Bronchial epithelial cell (primary cell): ENCODE measurements at regions not wholly inside any gene's neighbourhood (a gene's known extent, or its start where the extent isn't known, plus 50 kb on each side); places are given as distances from the start of the nearest gene placed in this dataset.

Source experiments
- DNase-seq: peaks from one replicate; pipeline ENCODE4 v3.0.0-alpha.2; 2010; ENCODE audit warnings: low read depth
- FAIRE-seq: peaks from 2 replicates; lab custom pipeline; 2011; peaks lifted over from hg19 to GRCh38; lab: Jason Lieb, UNC
- H3K27me3 ChIP-seq: 2 replicates; pipeline ENCODE4 v1.5.1; 2011; ENCODE audit warnings: low read length; ENCODE audit not compliant: control insufficient read depth, insufficient read depth
- H3K36me3 ChIP-seq: 2 replicates; pipeline ENCODE4 v1.5.1; 2011; ENCODE audit warnings: low read length; ENCODE audit not compliant: control insufficient read depth, insufficient read depth
- H3K4me3 ChIP-seq: 2 replicates; pipeline ENCODE4 v1.5.1; 2011; ENCODE audit warnings: mild to moderate bottlenecking, low read depth, low read length, control low read depth
- CTCF ChIP-seq: IDR thresholded peaks from 2 replicates; pipeline ENCODE4 v1.5.1; 2011; ENCODE audit warnings: mild to moderate bottlenecking, moderate library complexity, low read length, control low read depth, inconsistent platforms; ENCODE audit not compliant: insufficient read depth, severe bottlenecking

- no peaks in the 10 kb centered on the region for H3K36me3 ChIP-seq
- DNase-seq (no peak), FAIRE-seq (no peak)
- no peak overlapping the region for H3K4me3 ChIP-seq
- H3K27me3 ChIP-seq: no peaks in the 10 kb centered on the region
- no peak for TF ChIP-seq CTCF
Observed at GRCh38 chr7:33724201-33724600, 181.1 kb upstream of the BMPER start.

GRCh38 chr7:33725111-33726025 is 180.0 kb upstream of the BMPER start:
- DNase-seq (no peak), FAIRE-seq (no peak)
- no peak for TF ChIP-seq CTCF

GRCh38 chr7:33726582-33726981 is 178.8 kb upstream of the BMPER start:
- no peak overlapping the region for H3K4me3 ChIP-seq
- DNase-seq (peak; percentile 34), FAIRE-seq (no peak)
- H3K27me3 ChIP-seq: no peaks in the 10 kb centered on the region
- no peak for TF ChIP-seq CTCF
- no peaks in the 10 kb centered on the region for H3K36me3 ChIP-seq

More at GRCh38 chr7:33725111-33726025, 180.0 kb upstream of the BMPER start:
- H3K36me3 ChIP-seq: no peaks in the 10 kb centered on the region
- H3K4me3 ChIP-seq: no peak overlapping the region
- H3K27me3 ChIP-seq: no peaks in the 10 kb centered on the region

- TF ChIP-seq CTCF: no peak
- DNase-seq (no peak), FAIRE-seq (no peak)
Observed at GRCh38 chr7:33727315-33727714, 178.0 kb upstream of the BMPER start.

GRCh38 chr7:33728873-33729551 is 176.3 kb upstream of the BMPER start:
- FAIRE-seq (no peak), DNase-seq (no peak)
- TF ChIP-seq CTCF: no peak

More at GRCh38 chr7:33727315-33727714, 178.0 kb upstream of the BMPER start:
- no peak overlapping the region for H3K4me3 ChIP-seq
- H3K27me3 ChIP-seq: no peaks in the 10 kb centered on the region
- H3K36me3 ChIP-seq: no peaks in the 10 kb centered on the region

More at GRCh38 chr7:33728873-33729551, 176.3 kb upstream of the BMPER start:
- Histone ChIP-seq H3K4me3 (no peak overlapping the region), H3K36me3 (no peaks in the 10 kb centered on the region), H3K27me3 (no peaks in the 10 kb centered on the region)
